HEK293 (cell line): ENCODE measurements at regions not wholly inside any gene's neighbourhood (a gene's known extent, or its start where the extent isn't known, plus 50 kb on each side); places are given as distances from the start of the nearest gene placed in this dataset.

Source experiments
- CTCF ChIP-seq: fragments of 450-650 bp; formaldehyde crosslinking; IDR thresholded peaks from 2 replicates; pipeline ENCODE4 v1.5.1; 2016; ENCODE audit warnings: missing biosample characterization, missing genetic modification characterization
- HIC1 ChIP-seq: fragments of 450-650 bp; formaldehyde crosslinking; IDR thresholded peaks from 2 replicates; pipeline ENCODE4 v1.5.1; 2016; ENCODE audit warnings: missing biosample characterization, missing genetic modification characterization
- HOXA7 ChIP-seq: sonication (generic); formaldehyde crosslinking; IDR thresholded peaks from 2 replicates; pipeline ENCODE4 v1.8.1; 2022; ENCODE audit warnings: missing genetic modification reagents, borderline replicate concordance
- PRDM1 ChIP-seq: fragments of 450-650 bp; formaldehyde crosslinking; IDR thresholded peaks from 2 replicates; pipeline ENCODE4; 2016; ENCODE audit warnings: missing biosample characterization, missing genetic modification characterization
- PRDM10 ChIP-seq: fragments of 450-650 bp; formaldehyde crosslinking; IDR thresholded peaks from 2 replicates; pipeline ENCODE4 v1.5.1; 2016; ENCODE audit warnings: missing biosample characterization, missing genetic modification characterization
- REST ChIP-seq: fragments of 450-650 bp; formaldehyde crosslinking; IDR thresholded peaks from 2 replicates; pipeline ENCODE4 v1.5.1; 2016; ENCODE audit warnings: missing biosample characterization, missing genetic modification characterization
- ZNF10 ChIP-seq: fragments of 450-650 bp; formaldehyde crosslinking; IDR thresholded peaks from 2 replicates; pipeline ENCODE4 v1.5.1; 2017; ENCODE audit warnings: missing biosample characterization, missing genetic modification characterization
- ZNF133 ChIP-seq: fragments of 450-650 bp; formaldehyde crosslinking; IDR thresholded peaks from 2 replicates; pipeline ENCODE4 v1.5.1; 2016; ENCODE audit warnings: missing biosample characterization, missing genetic modification characterization
- ZNF184 ChIP-seq: fragments of 450-650 bp; IDR thresholded peaks from 2 replicates; pipeline ENCODE4 v1.5.1; 2018; ENCODE audit warnings: missing biosample characterization, mild to moderate bottlenecking, missing genetic modification characterization
- ZNF280D ChIP-seq: fragments of 450-650 bp; formaldehyde crosslinking; IDR thresholded peaks from 2 replicates; pipeline ENCODE4 v1.5.1; 2016; ENCODE audit warnings: missing biosample characterization, missing genetic modification characterization
- ZNF311 ChIP-seq: fragments of 450-650 bp; formaldehyde crosslinking; IDR thresholded peaks from 2 replicates; pipeline ENCODE4 v1.5.1; 2017; ENCODE audit warnings: missing biosample characterization, missing genetic modification characterization, borderline replicate concordance
- ZNF530 ChIP-seq: fragments of 450-650 bp; formaldehyde crosslinking; IDR thresholded peaks from 2 replicates; pipeline ENCODE4 v1.5.1; 2016; ENCODE audit warnings: low read depth, missing biosample characterization, missing genetic modification characterization
- ZNF623 ChIP-seq: fragments of 450-650 bp; formaldehyde crosslinking; IDR thresholded peaks from 2 replicates; pipeline ENCODE4 v1.5.1; 2016; ENCODE audit warnings: missing biosample characterization, missing genetic modification characterization
- ZNF670 ChIP-seq: fragments of 450-650 bp; formaldehyde crosslinking; IDR thresholded peaks from 2 replicates; pipeline ENCODE4 v1.5.1; 2016; ENCODE audit warnings: missing biosample characterization, missing genetic modification characterization, low read depth

- TF ChIP-seq ZNF184 (tag by site-specific recombination) (no peak), CTCF (tag by site-specific recombination) (no peak), ZNF311 (no peak), REST (no peak), HOXA7 (CRISPR knock-in tag) (no peak), PRDM1 (tag by site-specific recombination) (no peak), ZNF10 (tag by site-specific recombination) (no peak), ZNF670 (no peak), HIC1 (tag by site-specific recombination) (no peak), PRDM10 (tag by site-specific recombination) (no peak), ZNF280D (tag by site-specific recombination) (no peak), ZNF133 (tag by site-specific recombination) (no peak), ZNF530 (tag by site-specific recombination) (no peak), ZNF623 (tag by site-specific recombination) (no peak)
Measured at GRCh38 chr2:237020090-237020489, 65.6 kb upstream of the COPS8 start.
